22Rv1 (cell line): ENCODE measurements at regions not wholly inside any gene's neighbourhood (a gene's known extent, or its start where the extent isn't known, plus 50 kb on each side); places are given as distances from the start of the nearest gene placed in this dataset.

Source experiments
- ZFX ChIP-seq: fragments of 450-650 bp; IDR thresholded peaks from 2 replicates; pipeline ENCODE4 v1.6.1; 2017; ENCODE audit warnings: antibody characterized with exemption, borderline replicate concordance
- TF ChIP-seq, protein P1 (sequence below): fragments of 450-650 bp; IDR thresholded peaks from 2 replicates; pipeline ENCODE4 v1.5.1; 2017; ENCODE audit warnings: mild to moderate bottlenecking

- TF ChIP-seq, protein P1, sequence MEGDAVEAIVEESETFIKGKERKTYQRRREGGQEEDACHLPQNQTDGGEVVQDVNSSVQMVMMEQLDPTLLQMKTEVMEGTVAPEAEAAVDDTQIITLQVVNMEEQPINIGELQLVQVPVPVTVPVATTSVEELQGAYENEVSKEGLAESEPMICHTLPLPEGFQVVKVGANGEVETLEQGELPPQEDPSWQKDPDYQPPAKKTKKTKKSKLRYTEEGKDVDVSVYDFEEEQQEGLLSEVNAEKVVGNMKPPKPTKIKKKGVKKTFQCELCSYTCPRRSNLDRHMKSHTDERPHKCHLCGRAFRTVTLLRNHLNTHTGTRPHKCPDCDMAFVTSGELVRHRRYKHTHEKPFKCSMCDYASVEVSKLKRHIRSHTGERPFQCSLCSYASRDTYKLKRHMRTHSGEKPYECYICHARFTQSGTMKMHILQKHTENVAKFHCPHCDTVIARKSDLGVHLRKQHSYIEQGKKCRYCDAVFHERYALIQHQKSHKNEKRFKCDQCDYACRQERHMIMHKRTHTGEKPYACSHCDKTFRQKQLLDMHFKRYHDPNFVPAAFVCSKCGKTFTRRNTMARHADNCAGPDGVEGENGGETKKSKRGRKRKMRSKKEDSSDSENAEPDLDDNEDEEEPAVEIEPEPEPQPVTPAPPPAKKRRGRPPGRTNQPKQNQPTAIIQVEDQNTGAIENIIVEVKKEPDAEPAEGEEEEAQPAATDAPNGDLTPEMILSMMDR: no peak
- TF ChIP-seq ZFX: no peak
These were observed 151.1 kb downstream of the SEM1 start for GRCh38 chr7:96558530-96558929.
